Skeletal muscle tissue (tissue), 3 donors: ENCODE measurements at regions not wholly inside any gene's neighbourhood (a gene's known extent, or its start where the extent isn't known, plus 50 kb on each side); places are given as distances from the start of the nearest gene placed in this dataset.
"Not testable (repeated sequence)": the region's sequence is repeated elsewhere in the genome, so short reads cannot be mapped to it uniquely, and the experiment has no call there.

Experiments
- H3K27ac ChIP-seq: one replicate; pipeline ENCODE4 v1.7.0; 2013; ENCODE audit warnings: mild to moderate bottlenecking, low read depth, low read length, inconsistent platforms
- H3K27me3 ChIP-seq, 3 donors: one replicate each; pipeline ENCODE4 v1.7.0; 2013; ENCODE audit warnings: low read length in 3 of 3; ENCODE audit not compliant: control insufficient read depth in 3 of 3, insufficient read depth in 3 of 3
- H3K36me3 ChIP-seq, 3 donors: one replicate each; pipeline ENCODE4 v1.7.0; 2013; ENCODE audit warnings: low read length in 3 of 3; ENCODE audit not compliant: control insufficient read depth in 3 of 3, insufficient read depth in 3 of 3
- H3K4me1 ChIP-seq, 3 donors: one replicate each; pipeline ENCODE4 v1.7.0; 2013; ENCODE audit warnings: low read length in 3 of 3, mild to moderate bottlenecking in 3 of 3; ENCODE audit not compliant: control insufficient read depth in 3 of 3, insufficient read depth in 3 of 3
- H3K4me3 ChIP-seq, 3 donors: one replicate each; pipeline ENCODE4 v1.7.0; 2013; ENCODE audit warnings: low read length in 3 of 3
- H3K9ac ChIP-seq, 3 donors: one replicate each; pipeline ENCODE4 v1.7.0; 2013; ENCODE audit warnings: low read length in 3 of 3, mild to moderate bottlenecking in 3 of 3, moderate library complexity in 2 of 3, low read depth in 1 of 3
- H3K9me3 ChIP-seq, 3 donors: one replicate each; pipeline ENCODE4 v1.7.0; 2013; ENCODE audit warnings: low read length in 3 of 3; ENCODE audit not compliant: control insufficient read depth in 3 of 3
- donor health status: Osteomylitis.

GRCh38 chr2:35468245-35468644, 887.3 kb upstream of the CRIM1 start:
- H3K4me3 ChIP-seq = no peak overlapping the region
- H3K4me1 ChIP-seq = no peaks in the 10 kb centered on the region
- H3K27ac ChIP-seq = no peak overlapping the region
- no peak overlapping the region for H3K9ac ChIP-seq
- H3K36me3 ChIP-seq = no peaks in the 10 kb centered on the region
- H3K9me3 ChIP-seq = no peaks in the 10 kb centered on the region
- no peaks in the 10 kb centered on the region for H3K27me3 ChIP-seq

DNA sequence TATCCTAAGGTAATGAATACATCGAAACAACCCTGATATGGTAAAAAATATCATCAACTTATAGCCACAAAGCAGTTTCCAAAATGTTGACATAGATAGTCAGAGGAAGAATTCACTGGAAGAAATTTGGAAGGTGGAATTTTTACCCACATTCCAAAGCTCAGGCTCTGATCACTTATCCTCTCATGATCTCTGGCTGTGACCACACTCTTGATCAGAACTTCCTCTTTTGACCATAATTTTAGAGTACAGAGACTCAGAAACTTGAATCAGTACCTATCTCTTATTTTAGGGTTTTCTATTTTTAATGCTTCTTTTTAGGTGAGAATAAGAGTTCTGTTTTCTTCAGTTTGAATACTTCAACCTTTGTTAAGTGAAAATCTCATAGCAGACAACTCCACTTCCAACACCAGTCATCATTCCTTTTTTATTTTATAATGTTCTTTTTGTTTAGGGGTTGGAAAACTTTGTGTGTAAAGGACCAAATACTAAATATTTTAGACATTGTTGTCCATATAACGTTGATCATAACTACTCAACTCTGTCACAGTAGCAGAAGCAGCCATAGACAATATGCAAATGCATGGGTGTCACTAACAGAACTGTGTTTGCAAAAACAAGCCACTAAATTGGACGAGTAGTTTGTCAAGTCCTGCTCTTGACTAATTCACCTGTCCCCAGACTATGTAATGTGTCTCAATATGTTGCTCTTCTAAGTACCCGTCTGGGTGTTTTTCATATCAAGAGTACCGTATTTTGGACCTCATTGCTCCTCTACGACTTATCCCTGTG, 891.6 kb upstream of the CRIM1 start:
- Histone ChIP-seq H3K9me3 (no peaks in the 10 kb centered on the region), H3K36me3 (no peaks in the 10 kb centered on the region), H3K4me1 (no peaks in the 10 kb centered on the region), H3K4me3 (no peak overlapping the region), H3K27ac (no peak overlapping the region), H3K27me3 (no peaks in the 10 kb centered on the region), H3K9ac (no peak overlapping the region)

DNA sequence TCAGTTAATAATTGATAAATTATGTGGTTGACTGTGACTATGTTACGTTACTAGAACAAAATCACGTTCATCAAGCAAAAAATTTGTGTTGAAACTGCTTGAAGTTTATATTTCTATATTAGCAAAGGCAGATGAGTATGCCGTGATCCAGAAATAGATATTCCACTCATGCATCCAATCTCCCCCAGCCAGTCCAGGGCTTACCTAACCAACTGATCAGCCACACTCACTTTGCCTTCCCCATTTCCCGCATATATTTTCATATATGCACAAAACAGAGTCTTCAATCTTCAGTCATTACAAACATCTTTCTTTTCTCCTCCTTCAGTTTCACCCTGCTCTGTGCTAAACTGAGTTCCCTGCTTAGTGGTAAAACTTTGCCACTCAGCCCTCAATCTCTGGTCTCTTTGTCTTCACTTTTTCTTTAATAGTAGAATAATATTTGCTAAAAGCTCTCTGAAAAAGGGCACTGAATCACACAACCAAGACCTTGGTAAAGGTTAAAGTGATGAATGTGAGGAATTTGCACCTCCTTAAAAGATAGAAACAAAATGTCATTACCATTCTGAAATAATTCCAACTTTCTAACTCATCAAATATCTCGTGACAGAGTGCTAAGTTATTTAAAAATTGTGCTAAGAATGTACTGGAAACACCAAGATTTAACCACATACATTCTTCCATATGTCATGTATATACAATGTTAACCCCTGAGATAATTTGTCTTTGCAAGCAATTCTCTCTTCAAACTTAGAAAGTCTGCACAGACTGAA, 893.2 kb upstream of the CRIM1 start:
- Histone ChIP-seq H3K4me3 (no peak overlapping the region), H3K4me1 (no peaks in the 10 kb centered on the region), H3K27ac (no peak overlapping the region), H3K9me3 (no peaks in the 10 kb centered on the region), H3K36me3 (no peaks in the 10 kb centered on the region), H3K27me3 (no peaks in the 10 kb centered on the region), H3K9ac (no peak overlapping the region)

- Histone ChIP-seq H3K9me3 (no peaks in the 10 kb centered on the region), H3K27ac (no peak overlapping the region), H3K4me3 (no peak overlapping the region), H3K36me3 (no peaks in the 10 kb centered on the region), H3K9ac (no peak overlapping the region), H3K27me3 (no peaks in the 10 kb centered on the region), H3K4me1 (no peaks in the 10 kb centered on the region)
Observed at GRCh38 chr2:35461406-35461805, 894.2 kb upstream of the CRIM1 start.

- Histone ChIP-seq H3K4me3 (no peak overlapping the region), H3K36me3 (no peaks in the 10 kb centered on the region), H3K4me1 (no peaks in the 10 kb centered on the region), H3K9me3 (no peaks in the 10 kb centered on the region), H3K27ac (no peak overlapping the region), H3K27me3 (no peaks in the 10 kb centered on the region), H3K9ac (no peak overlapping the region)
Observed at GRCh38 chr2:35454966-35455638, 900.5 kb upstream of the CRIM1 start.

DNA sequence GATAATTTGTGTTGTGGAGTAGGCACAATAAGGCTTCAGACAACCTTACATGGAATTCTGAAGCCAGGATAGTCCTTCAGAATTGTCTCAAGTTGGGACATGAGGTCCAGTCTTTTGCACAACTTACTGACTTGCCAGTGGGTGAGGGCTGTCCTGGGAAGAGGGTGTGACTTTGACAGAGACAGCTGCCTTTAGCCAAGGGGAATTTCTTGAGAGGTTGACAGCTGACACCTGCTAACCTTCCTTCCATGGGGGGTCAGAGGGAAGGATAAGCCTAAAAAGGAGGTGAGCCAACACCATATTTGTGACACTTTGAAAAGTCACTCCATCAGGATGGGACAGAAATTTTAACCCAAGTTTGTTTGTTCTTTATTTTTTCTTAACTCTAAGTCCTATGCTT, 907.8 kb upstream of the CRIM1 start:
- Histone ChIP-seq H3K27me3 (no peaks in the 10 kb centered on the region), H3K4me3 (no peak overlapping the region), H3K9me3 (no peaks in the 10 kb centered on the region), H3K9ac (no peak overlapping the region), H3K4me1 (no peaks in the 10 kb centered on the region), H3K36me3 (no peaks in the 10 kb centered on the region), H3K27ac (no peak overlapping the region)

GRCh38 chr2:35447215-35447614, 908.4 kb upstream of the CRIM1 start:
- no peak overlapping the region for H3K9ac ChIP-seq
- H3K4me1 ChIP-seq = no peaks in the 10 kb centered on the region
- no peaks in the 10 kb centered on the region for H3K27me3 ChIP-seq
- no peak overlapping the region for H3K27ac ChIP-seq
- no peak overlapping the region for H3K4me3 ChIP-seq
- no peaks in the 10 kb centered on the region for H3K9me3 ChIP-seq
- H3K36me3 ChIP-seq = no peaks in the 10 kb centered on the region

GRCh38 chr2:35443087-35443486, 912.5 kb upstream of the CRIM1 start:
- Histone ChIP-seq H3K36me3 (no peaks in the 10 kb centered on the region), H3K9me3 (no peaks in the 10 kb centered on the region), H3K27me3 (no peaks in the 10 kb centered on the region), H3K4me3 (no peak overlapping the region), H3K27ac (no peak overlapping the region), H3K9ac (no peak overlapping the region), H3K4me1 (no peaks in the 10 kb centered on the region)

DNA sequence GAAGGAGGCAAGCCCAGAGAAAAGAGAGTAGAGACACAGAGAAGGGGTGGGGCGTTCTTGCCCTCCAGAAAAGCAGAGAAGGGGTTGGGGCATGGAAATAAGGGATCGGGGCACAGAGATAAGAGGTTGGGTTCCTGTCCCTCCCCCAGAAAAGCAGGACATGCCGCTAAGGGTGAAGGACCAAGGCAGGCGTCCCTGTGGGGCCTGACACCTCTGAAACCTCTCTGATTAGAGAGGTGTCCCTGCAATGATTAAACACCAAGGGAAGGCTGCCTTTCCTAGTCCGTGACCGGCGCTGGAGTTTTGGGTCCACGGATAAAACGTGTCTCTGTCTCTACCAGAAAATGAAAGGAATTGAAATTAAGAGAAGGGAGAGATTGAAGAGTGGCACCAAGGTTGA, 914.0 kb upstream of the CRIM1 start:
- not testable (repeated sequence) for H3K4me1 ChIP-seq, H3K9me3 ChIP-seq, H3K9ac ChIP-seq

GRCh38 chr2:35440308-35440707, 915.3 kb upstream of the CRIM1 start:
- H3K36me3 ChIP-seq, H3K27ac ChIP-seq, H3K4me3 ChIP-seq, H3K27me3 ChIP-seq, H3K4me1 ChIP-seq, H3K9me3 ChIP-seq, H3K9ac ChIP-seq: not testable (repeated sequence)

More for the DNA sequence above, 914.0 kb upstream of the CRIM1 start:
- not testable (repeated sequence) for H3K36me3 ChIP-seq, H3K4me3 ChIP-seq, H3K27ac ChIP-seq, H3K27me3 ChIP-seq
